ENCODE measurements at regions not wholly inside any gene's neighbourhood (a gene's known extent, or its start where the extent isn't known, plus 50 kb on each side); places are given as distances from the start of the nearest gene placed in this dataset.

GRCh38 chr3:107934808-107935207 lies 156.0 kb downstream of the CD47 start:
- no peaks in the 10 kb centered on the region for H3K9me3 ChIP-seq
- DNase-seq = no peak
- no peak for ATAC-seq
- TF ChIP-seq POLR2A (IDR thresholded peaks at IDR 0.05) (no peak), CTCF (IDR thresholded peaks at IDR 0.05 in 4 of 5, conservative IDR thresholded peaks at IDR 0.05 in 1 of 5) (no peak)
- no peaks in the 10 kb centered on the region for H3K27me3 ChIP-seq
- no peak overlapping the region for H3K4me3 ChIP-seq
- intact Hi-C loops (cut with DNase I; ENCODE audit: low total_unique reads) = no loop called here
- in situ Hi-C loops (cut with MboI; ENCODE audit: low sequenced_read_pairs in 4 of 4) = loop anchor here in 2 of 4 donors (25.0 kb wide), 2 partner anchors 477 to 698 kb away; no protein-coding TSS in a partner anchor
- no peaks in the 10 kb centered on the region for H3K36me3 ChIP-seq
- no peak overlapping the region for H3K27ac ChIP-seq
- no peaks in the 10 kb centered on the region for H3K4me1 ChIP-seq

GRCh38 chr3:107933450-107933849 lies 157.4 kb downstream of the CD47 start:
- Histone ChIP-seq H3K9me3 (no peaks in the 10 kb centered on the region), H3K36me3 (no peaks in the 10 kb centered on the region), H3K27ac (no peak overlapping the region), H3K4me3 (no peak overlapping the region), H3K27me3 (no peaks in the 10 kb centered on the region), H3K4me1 (no peaks in the 10 kb centered on the region)
- in situ Hi-C loops (cut with MboI; ENCODE audit: low sequenced_read_pairs in 4 of 4) (loop anchor here in 2 of 4 donors (25.0 kb wide), 2 partner anchors 479 to 696 kb away; no protein-coding TSS in a partner anchor), intact Hi-C loops (cut with DNase I; ENCODE audit: low total_unique reads) (no loop called here)
- TF ChIP-seq CTCF (IDR thresholded peaks at IDR 0.05 in 4 of 5, conservative IDR thresholded peaks at IDR 0.05 in 1 of 5) (no peak), POLR2A (IDR thresholded peaks at IDR 0.05) (no peak)
- ATAC-seq (no peak), DNase-seq (no peak)

GRCh38 chr3:107931326-107931725 lies 159.5 kb downstream of the CD47 start:
- Histone ChIP-seq H3K4me1 (peaks cover 0 to 14% of the 10 kb centered on the region in 2 donors), H3K27ac (no peak overlapping the region), H3K9me3 (no peaks in the 10 kb centered on the region), H3K4me3 (no peak overlapping the region), H3K36me3 (no peaks in the 10 kb centered on the region), H3K27me3 (no peaks in the 10 kb centered on the region)
- in situ Hi-C loops (cut with MboI; ENCODE audit: low sequenced_read_pairs in 4 of 4) (loop anchor here in 2 of 4 donors (25.0 kb wide), 2 partner anchors 481 to 694 kb away; no protein-coding TSS in a partner anchor), intact Hi-C loops (cut with DNase I; ENCODE audit: low total_unique reads) (no loop called here)
- TF ChIP-seq POLR2A (IDR thresholded peaks at IDR 0.05) (no peak), CTCF (IDR thresholded peaks at IDR 0.05 in 4 of 5, conservative IDR thresholded peaks at IDR 0.05 in 1 of 5) (no peak)
- DNase-seq = no peak
- ATAC-seq = no peak

- intact Hi-C loops (cut with DNase I; ENCODE audit: low total_unique reads) = loop anchor here (5.0 kb wide), 3 partner anchors 252 to 692 kb away; no protein-coding TSS in a partner anchor
- TF ChIP-seq POLR2A (IDR thresholded peaks at IDR 0.05) = no peak
- TF ChIP-seq CTCF (IDR thresholded peaks at IDR 0.05 in 4 of 5, conservative IDR thresholded peaks at IDR 0.05 in 1 of 5) = no peak
These were observed 161.7 kb downstream of the CD47 start for GRCh38 chr3:107929088-107929487.

GRCh38 chr3:107928084-107928445 lies 162.8 kb downstream of the CD47 start:
- Histone ChIP-seq H3K4me3 (peak overlapping the region; percentile 55 to 76 (median 60)), H3K4me1 (peaks cover 0 to 14% of the 10 kb centered on the region in 2 donors), H3K27ac (no peak overlapping the region), H3K9me3 (no peaks in the 10 kb centered on the region), H3K36me3 (no peaks in the 10 kb centered on the region), H3K27me3 (no peaks in the 10 kb centered on the region)
- DNase-seq (no peak), ATAC-seq (peak; percentile 34 to 60)
- TF ChIP-seq CTCF (IDR thresholded peaks at IDR 0.05 in 4 of 5, conservative IDR thresholded peaks at IDR 0.05 in 1 of 5) = no peak
- no peak for TF ChIP-seq POLR2A (IDR thresholded peaks at IDR 0.05)
- in situ Hi-C loops (cut with MboI; ENCODE audit: low sequenced_read_pairs in 4 of 4) (loop anchor here in 2 of 4 donors (25.0 kb wide), 2 partner anchors 484 to 691 kb away; no protein-coding TSS in a partner anchor), intact Hi-C loops (cut with DNase I; ENCODE audit: low total_unique reads) (loop anchor here (5.0 kb wide), 3 partner anchors 251 to 691 kb away; no protein-coding TSS in a partner anchor)

More at GRCh38 chr3:107929088-107929487, 161.7 kb downstream of the CD47 start:
- no peaks in the 10 kb centered on the region for H3K9me3 ChIP-seq
- H3K36me3 ChIP-seq = no peaks in the 10 kb centered on the region
- DNase-seq (no peak), ATAC-seq (no peak)
- H3K4me1 ChIP-seq = peaks cover 0 to 14% of the 10 kb centered on the region in 2 donors
- H3K4me3 ChIP-seq = no peak overlapping the region
- no peak overlapping the region for H3K27ac ChIP-seq
- no peaks in the 10 kb centered on the region for H3K27me3 ChIP-seq
- in situ Hi-C loops (cut with MboI; ENCODE audit: low sequenced_read_pairs in 4 of 4) = loop anchor here in 2 of 4 donors (25.0 kb wide), 2 partner anchors 483 to 692 kb away; no protein-coding TSS in a partner anchor

Data from gastrocnemius medialis (tissue), 4 donors.